Sigmoid colon (tissue), 3 donors: ENCODE measurements at regions not wholly inside any gene's neighbourhood (a gene's known extent, or its start where the extent isn't known, plus 50 kb on each side); places are given as distances from the start of the nearest gene placed in this dataset.

ENCODE experiments used
- CTCF ChIP-seq, 4 experiments: fragments of 450-650 bp in 3 of 4; fragments of 200-600 bp in 1 of 4; IDR thresholded peaks; one replicate each; pipeline ENCODE4 v1.5.1; 2016 to 2019; ENCODE audit warnings: antibody characterized with exemption in 4 of 4, mild to moderate bottlenecking in 3 of 4, moderate library complexity in 2 of 4
- POLR2A ChIP-seq, 2 donors: fragments of 450-650 bp; IDR thresholded peaks; one replicate each; pipeline ENCODE4 v1.6.1; 2016; ENCODE audit warnings: antibody characterized with exemption in 2 of 2, mild to moderate bottlenecking in 2 of 2, moderate library complexity in 2 of 2

- no peak for TF ChIP-seq CTCF (IDR thresholded peaks at IDR 0.05)
- no peak for TF ChIP-seq POLR2A (IDR thresholded peaks at IDR 0.05)
Observed at GRCh38 chr9:115385383-115386122, 267.6 kb upstream of the TNC start.
